ENCODE measurements at regions not wholly inside any gene's neighbourhood (a gene's known extent, or its start where the extent isn't known, plus 50 kb on each side); places are given as distances from the start of the nearest gene placed in this dataset.

GRCh38 chr21:23475281-23476219 is 2131.7 kb downstream of the MRPL39 start:
- TF ChIP-seq CTCF (IDR thresholded peaks at IDR 0.05) (no peak), POLR2AphosphoS5 (IDR thresholded peaks at IDR 0.05) (no peak)
